ENCODE measurements at regions not wholly inside any gene's neighbourhood (a gene's known extent, or its start where the extent isn't known, plus 50 kb on each side); places are given as distances from the start of the nearest gene placed in this dataset.

- Mint-ChIP-seq H3K36me3 (ENCODE audit: unreplicated experiment) (no peaks in the 10 kb centered on the region), H3K27ac (ENCODE audit: unreplicated experiment) (no peak overlapping the region), H3K27me3 (ENCODE audit: unreplicated experiment) (peaks cover 2% of the 10 kb centered on the region), H3K9me3 (ENCODE audit: unreplicated experiment) (peaks cover 7% of the 10 kb centered on the region), H3K4me3 (ENCODE audit: unreplicated experiment) (no peak overlapping the region), H3K4me1 (ENCODE audit: low read depth, unreplicated experiment) (no peaks in the 10 kb centered on the region)
- DNase-seq: no peak
- TF ChIP-seq, protein P1, sequence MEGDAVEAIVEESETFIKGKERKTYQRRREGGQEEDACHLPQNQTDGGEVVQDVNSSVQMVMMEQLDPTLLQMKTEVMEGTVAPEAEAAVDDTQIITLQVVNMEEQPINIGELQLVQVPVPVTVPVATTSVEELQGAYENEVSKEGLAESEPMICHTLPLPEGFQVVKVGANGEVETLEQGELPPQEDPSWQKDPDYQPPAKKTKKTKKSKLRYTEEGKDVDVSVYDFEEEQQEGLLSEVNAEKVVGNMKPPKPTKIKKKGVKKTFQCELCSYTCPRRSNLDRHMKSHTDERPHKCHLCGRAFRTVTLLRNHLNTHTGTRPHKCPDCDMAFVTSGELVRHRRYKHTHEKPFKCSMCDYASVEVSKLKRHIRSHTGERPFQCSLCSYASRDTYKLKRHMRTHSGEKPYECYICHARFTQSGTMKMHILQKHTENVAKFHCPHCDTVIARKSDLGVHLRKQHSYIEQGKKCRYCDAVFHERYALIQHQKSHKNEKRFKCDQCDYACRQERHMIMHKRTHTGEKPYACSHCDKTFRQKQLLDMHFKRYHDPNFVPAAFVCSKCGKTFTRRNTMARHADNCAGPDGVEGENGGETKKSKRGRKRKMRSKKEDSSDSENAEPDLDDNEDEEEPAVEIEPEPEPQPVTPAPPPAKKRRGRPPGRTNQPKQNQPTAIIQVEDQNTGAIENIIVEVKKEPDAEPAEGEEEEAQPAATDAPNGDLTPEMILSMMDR (IDR thresholded peaks at IDR 0.05; ENCODE audit: partially characterized antibody, unreplicated experiment): no peak
These were observed 83.5 kb downstream of the MAP1LC3B2 start for GRCh38 chr12:116642683-116643082.

DNA sequence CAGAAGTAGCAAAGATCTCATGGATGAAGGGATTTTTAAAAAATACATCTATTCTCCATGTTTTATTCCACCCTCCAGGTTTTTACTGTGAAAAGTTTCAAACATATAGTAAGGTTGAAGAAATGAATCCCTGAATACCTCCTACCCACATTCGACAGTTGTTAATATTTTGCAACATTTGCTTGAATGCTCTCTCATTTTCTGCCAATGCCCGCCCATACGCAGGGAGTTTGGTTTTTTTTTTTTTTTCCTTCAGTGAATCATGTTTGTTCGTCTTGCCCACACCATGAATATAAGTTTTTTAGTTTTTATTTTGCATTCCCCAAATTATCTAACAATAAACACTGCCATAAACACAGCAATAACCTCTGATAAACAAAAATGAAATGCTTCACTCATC lies 82.9 kb downstream of the MAP1LC3B2 start:
- Mint-ChIP-seq H3K27me3 (ENCODE audit: unreplicated experiment) (peaks cover 2% of the 10 kb centered on the region), H3K4me1 (ENCODE audit: low read depth, unreplicated experiment) (no peaks in the 10 kb centered on the region), H3K9me3 (ENCODE audit: unreplicated experiment) (peaks cover 7% of the 10 kb centered on the region), H3K27ac (ENCODE audit: unreplicated experiment) (no peak overlapping the region), H3K4me3 (ENCODE audit: unreplicated experiment) (no peak overlapping the region), H3K36me3 (ENCODE audit: unreplicated experiment) (no peaks in the 10 kb centered on the region)
- TF ChIP-seq, protein P1 (IDR thresholded peaks at IDR 0.05; ENCODE audit: partially characterized antibody, unreplicated experiment): no peak
- DNase-seq: no peak

- H3K4me1 Mint-ChIP-seq (ENCODE audit: low read depth, unreplicated experiment): peaks cover 2% of the 10 kb centered on the region
These were observed 81.1 kb downstream of the MAP1LC3B2 start for GRCh38 chr12:116640281-116640680.

GRCh38 chr12:116639765-116640164 lies 80.6 kb downstream of the MAP1LC3B2 start:
- Mint-ChIP-seq H3K4me1 (ENCODE audit: low read depth, unreplicated experiment) (peaks cover 2% of the 10 kb centered on the region), H3K27ac (ENCODE audit: unreplicated experiment) (no peak overlapping the region), H3K36me3 (ENCODE audit: unreplicated experiment) (no peaks in the 10 kb centered on the region), H3K4me3 (ENCODE audit: unreplicated experiment) (no peak overlapping the region), H3K9me3 (ENCODE audit: unreplicated experiment) (peaks cover 7% of the 10 kb centered on the region), H3K27me3 (ENCODE audit: unreplicated experiment) (no peaks in the 10 kb centered on the region)
- TF ChIP-seq, protein P1 (IDR thresholded peaks at IDR 0.05; ENCODE audit: partially characterized antibody, unreplicated experiment): no peak
- DNase-seq: no peak

More at GRCh38 chr12:116640281-116640680, 81.1 kb downstream of the MAP1LC3B2 start:
- no peak for DNase-seq
- H3K36me3 Mint-ChIP-seq (ENCODE audit: unreplicated experiment): no peaks in the 10 kb centered on the region
- no peaks in the 10 kb centered on the region for H3K27me3 Mint-ChIP-seq (ENCODE audit: unreplicated experiment)
- peaks cover 7% of the 10 kb centered on the region for H3K9me3 Mint-ChIP-seq (ENCODE audit: unreplicated experiment)
- H3K27ac Mint-ChIP-seq (ENCODE audit: unreplicated experiment): no peak overlapping the region
- TF ChIP-seq, protein P1 (IDR thresholded peaks at IDR 0.05; ENCODE audit: partially characterized antibody, unreplicated experiment): no peak
- no peak overlapping the region for H3K4me3 Mint-ChIP-seq (ENCODE audit: unreplicated experiment)

DNA sequence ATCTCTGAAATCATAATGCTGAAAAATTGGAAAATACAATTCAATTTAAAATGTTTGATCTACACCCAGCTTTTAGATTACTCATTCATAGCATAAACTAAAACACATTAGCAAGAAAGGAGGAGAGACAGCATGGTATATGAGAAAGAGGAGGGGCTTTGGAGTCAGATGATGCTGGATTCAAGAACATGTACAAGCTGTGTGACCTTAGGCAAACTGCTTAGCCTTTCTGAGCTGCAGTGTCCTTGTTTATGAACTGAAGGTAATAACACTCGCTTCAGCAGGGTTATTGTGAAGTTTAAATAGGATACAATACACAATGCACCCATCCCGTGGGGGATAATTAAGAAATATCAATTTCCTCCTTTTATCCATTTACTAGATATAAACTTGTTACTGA lies 79.2 kb downstream of the MAP1LC3B2 start:
- TF ChIP-seq, protein P1 (IDR thresholded peaks at IDR 0.05; ENCODE audit: partially characterized antibody, unreplicated experiment): no peak
- Mint-ChIP-seq H3K36me3 (ENCODE audit: unreplicated experiment) (no peaks in the 10 kb centered on the region), H3K4me3 (ENCODE audit: unreplicated experiment) (no peak overlapping the region), H3K4me1 (ENCODE audit: low read depth, unreplicated experiment) (peaks cover 4% of the 10 kb centered on the region), H3K9me3 (ENCODE audit: unreplicated experiment) (peaks cover 5% of the 10 kb centered on the region), H3K27me3 (ENCODE audit: unreplicated experiment) (no peaks in the 10 kb centered on the region), H3K27ac (ENCODE audit: unreplicated experiment) (no peak overlapping the region)
- no peak for DNase-seq
